GM19463 (cell line): ENCODE measurements at regions not wholly inside any gene's neighbourhood (a gene's known extent, or its start where the extent isn't known, plus 50 kb on each side); places are given as distances from the start of the nearest gene placed in this dataset.
"Not testable (repeated sequence)": the region's sequence is repeated elsewhere in the genome, so short reads cannot be mapped to it uniquely, and the experiment has no call there.

Source experiments
- ATAC-seq: cut with Tn5 transposase; IDR thresholded peaks from one replicate; pipeline ENCODE4 v1.9.1; 2021; ENCODE audit warnings: mild to moderate bottlenecking, moderate library complexity; ENCODE audit not compliant: unreplicated experiment

GRCh38 chr6:113254194-113254593 is 603.0 kb upstream of the MARCKS start:
- ATAC-seq: not testable (repeated sequence)

GRCh38 chr6:113258771-113259170 is 598.4 kb upstream of the MARCKS start:
- ATAC-seq: no peak

GRCh38 chr6:113271437-113271836 is 585.7 kb upstream of the MARCKS start:
- ATAC-seq: no peak

GRCh38 chr6:113276601-113277000 is 580.5 kb upstream of the MARCKS start:
- ATAC-seq: no peak

- ATAC-seq: no peak
Observed at GRCh38 chr6:113277111-113277510, 580.0 kb upstream of the MARCKS start.

GRCh38 chr6:113281014-113281413 is 576.1 kb upstream of the MARCKS start:
- no peak for ATAC-seq

- ATAC-seq: no peak
Observed at GRCh38 chr6:113281431-113281830, 575.7 kb upstream of the MARCKS start.

GRCh38 chr6:113287396-113287795 is 569.7 kb upstream of the MARCKS start:
- ATAC-seq: peak; percentile 70

- no peak for ATAC-seq
Observed at GRCh38 chr6:113288409-113288808, 568.7 kb upstream of the MARCKS start.

GRCh38 chr6:113289166-113289565 is 568.0 kb upstream of the MARCKS start:
- no peak for ATAC-seq

GRCh38 chr6:113290684-113291083 is 566.5 kb upstream of the MARCKS start:
- no peak for ATAC-seq

GRCh38 chr6:113291751-113292445 is 565.2 kb upstream of the MARCKS start:
- no peak for ATAC-seq

GRCh38 chr6:113292646-113293422 is 564.3 kb upstream of the MARCKS start:
- ATAC-seq: peak; percentile 79

- ATAC-seq: no peak
Observed at GRCh38 chr6:113293423-113293740, 563.8 kb upstream of the MARCKS start.

- no peak for ATAC-seq
Observed at GRCh38 chr6:113299531-113299930, 557.6 kb upstream of the MARCKS start.

- ATAC-seq: no peak
Observed at GRCh38 chr6:113301651-113302050, 555.5 kb upstream of the MARCKS start.

GRCh38 chr6:113304116-113304515 is 553.0 kb upstream of the MARCKS start:
- no peak for ATAC-seq

GRCh38 chr6:113306552-113307145 is 550.5 kb upstream of the MARCKS start:
- ATAC-seq: peak; percentile 97

GRCh38 chr6:113308266-113308665 is 548.9 kb upstream of the MARCKS start:
- ATAC-seq: no peak

GRCh38 chr6:113313841-113314240 is 543.3 kb upstream of the MARCKS start:
- no peak for ATAC-seq

- ATAC-seq: no peak
Observed at GRCh38 chr6:113315165-113315564, 542.0 kb upstream of the MARCKS start.

GRCh38 chr6:113315879-113316278 is 541.3 kb upstream of the MARCKS start:
- ATAC-seq: no peak
